Upper lobe of right lung (tissue), 1 donor: ENCODE measurements at regions not wholly inside any gene's neighbourhood (a gene's known extent, or its start where the extent isn't known, plus 50 kb on each side); places are given as distances from the start of the nearest gene placed in this dataset.

Experiments
- ATAC-seq: fragments of 200-7000 bp; cut with Tn5 transposase; one replicate; pipeline ENCODE4 v1.9.1; 2020; ENCODE audit warnings: mild to moderate bottlenecking, moderate library complexity
- DNase-seq: peaks from one replicate; pipeline ENCODE4 v3.0.0-alpha.2; 2020
- H3K27ac ChIP-seq: fragments of 200-600 bp; one replicate; pipeline ENCODE4 v1.8.0; 2022
- H3K27me3 ChIP-seq: fragments of 200-600 bp; one replicate; pipeline ENCODE4 v1.8.0; 2022; ENCODE audit warnings: mild to moderate bottlenecking
- H3K36me3 ChIP-seq: fragments of 200-600 bp; one replicate; pipeline ENCODE4 v1.8.0; 2022
- H3K4me1 ChIP-seq: fragments of 200-600 bp; one replicate; pipeline ENCODE4 v1.8.0; 2022
- H3K4me3 ChIP-seq: fragments of 200-600 bp; one replicate; pipeline ENCODE4 v1.8.0; 2022; ENCODE audit warnings: mild to moderate bottlenecking
- H3K9me3 ChIP-seq: fragments of 200-600 bp; one replicate; pipeline ENCODE4 v1.8.0; 2022
- CTCF ChIP-seq: fragments of 200-600 bp; IDR thresholded peaks from one replicate; pipeline ENCODE4 v1.8.0; 2022; ENCODE audit warnings: antibody characterized with exemption
- intact Hi-C: fragments of 100-400 bp; cut with DNase I; formaldehyde crosslinking; loops from one replicate; pipeline ENCODE4 v1.11.0; 2022
- donor health status: DM: no; HTN: yes; CAD: no; lungs with severe emphysema.

GRCh38 chr13:22422712-22423111, 751.8 kb downstream of the FGF9 start:
- Histone ChIP-seq H3K27me3 (no peaks in the 10 kb centered on the region), H3K4me3 (no peak overlapping the region), H3K4me1 (no peaks in the 10 kb centered on the region), H3K27ac (no peak overlapping the region), H3K36me3 (no peaks in the 10 kb centered on the region), H3K9me3 (no peaks in the 10 kb centered on the region)
- TF ChIP-seq CTCF, result no peak
- ATAC-seq (no peak), DNase-seq (no peak)
- intact Hi-C loops, result no loop called here

- ATAC-seq, result no peak
- intact Hi-C loops, result no loop called here
- TF ChIP-seq CTCF, result no peak
Measured at GRCh38 chr13:22423261-22423660, 752.4 kb downstream of the FGF9 start.

GRCh38 chr13:22425087-22425486, 754.2 kb downstream of the FGF9 start:
- Histone ChIP-seq H3K36me3 (no peaks in the 10 kb centered on the region), H3K4me3 (no peak overlapping the region), H3K4me1 (no peaks in the 10 kb centered on the region), H3K27me3 (no peaks in the 10 kb centered on the region), H3K9me3 (no peaks in the 10 kb centered on the region), H3K27ac (no peak overlapping the region)
- no peak for ATAC-seq
- DNase-seq, result no peak
- intact Hi-C loops, result no loop called here
- TF ChIP-seq CTCF, result no peak

More at GRCh38 chr13:22423261-22423660, 752.4 kb downstream of the FGF9 start:
- no peak overlapping the region for H3K27ac ChIP-seq
- no peaks in the 10 kb centered on the region for H3K4me1 ChIP-seq
- DNase-seq, result no peak
- no peaks in the 10 kb centered on the region for H3K9me3 ChIP-seq
- H3K36me3 ChIP-seq, result no peaks in the 10 kb centered on the region
- no peak overlapping the region for H3K4me3 ChIP-seq
- H3K27me3 ChIP-seq, result no peaks in the 10 kb centered on the region

GRCh38 chr13:22427066-22427465, 753.7 kb upstream of the SGCG start:
- H3K27ac ChIP-seq, result no peak overlapping the region
- intact Hi-C loops, result no loop called here
- no peaks in the 10 kb centered on the region for H3K4me1 ChIP-seq
- no peak for DNase-seq
- no peak overlapping the region for H3K4me3 ChIP-seq
- H3K27me3 ChIP-seq, result no peaks in the 10 kb centered on the region
- no peaks in the 10 kb centered on the region for H3K36me3 ChIP-seq
- no peak for TF ChIP-seq CTCF
- H3K9me3 ChIP-seq, result no peaks in the 10 kb centered on the region
- ATAC-seq, result no peak

GRCh38 chr13:22427783-22428182, 753.0 kb upstream of the SGCG start:
- TF ChIP-seq CTCF, result no peak
- DNase-seq (no peak), ATAC-seq (no peak)
- Histone ChIP-seq H3K4me3 (no peak overlapping the region), H3K27me3 (no peaks in the 10 kb centered on the region), H3K36me3 (no peaks in the 10 kb centered on the region), H3K27ac (no peak overlapping the region), H3K9me3 (no peaks in the 10 kb centered on the region), H3K4me1 (no peaks in the 10 kb centered on the region)
- intact Hi-C loops, result no loop called here

GRCh38 chr13:22428188-22428828, 752.5 kb upstream of the SGCG start:
- ATAC-seq (peak; percentile 68), DNase-seq (no peak)
- peak overlapping the region; percentile 7 for H3K27ac ChIP-seq

More at GRCh38 chr13:22428188-22428828, 752.5 kb upstream of the SGCG start:
- Histone ChIP-seq H3K9me3 (no peaks in the 10 kb centered on the region), H3K27me3 (no peaks in the 10 kb centered on the region), H3K4me1 (no peaks in the 10 kb centered on the region), H3K4me3 (no peak overlapping the region), H3K36me3 (no peaks in the 10 kb centered on the region)
- intact Hi-C loops, result no loop called here
- no peak for TF ChIP-seq CTCF
